HG02840 (cell line): ENCODE measurements at regions not wholly inside any gene's neighbourhood (a gene's known extent, or its start where the extent isn't known, plus 50 kb on each side); places are given as distances from the start of the nearest gene placed in this dataset.

Experiments used
- ATAC-seq: cut with Tn5 transposase; IDR thresholded peaks from one replicate; pipeline ENCODE4 v1.9.1; 2021; ENCODE audit warnings: mild to moderate bottlenecking, moderate library complexity, moderate number of reproducible peaks; ENCODE audit not compliant: unreplicated experiment, low FRiP score

- no peak for ATAC-seq
Measured at GRCh38 chr14:65794674-65795279, 382.2 kb downstream of the FUT8 start.

DNA sequence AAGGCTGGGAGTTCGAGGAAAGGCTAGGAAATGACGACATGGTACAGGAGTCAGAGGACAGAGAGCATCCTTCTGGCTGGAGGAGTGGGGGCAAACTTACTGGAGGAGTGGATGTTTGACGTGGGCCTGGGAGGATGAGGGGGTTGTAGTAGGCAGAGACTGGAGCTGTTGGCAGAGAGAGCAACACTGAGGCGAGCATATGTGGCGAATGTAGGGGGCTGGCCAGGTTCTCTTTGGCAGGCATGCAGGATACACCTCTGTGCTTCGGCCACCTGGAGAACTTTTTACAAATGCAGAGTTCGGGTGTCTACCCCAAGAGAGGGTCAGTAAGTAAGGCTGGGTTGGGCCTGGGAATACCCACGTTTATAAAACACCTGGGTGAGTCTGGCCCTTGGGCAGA lies 385.7 kb downstream of the FUT8 start:
- no peak for ATAC-seq

DNA sequence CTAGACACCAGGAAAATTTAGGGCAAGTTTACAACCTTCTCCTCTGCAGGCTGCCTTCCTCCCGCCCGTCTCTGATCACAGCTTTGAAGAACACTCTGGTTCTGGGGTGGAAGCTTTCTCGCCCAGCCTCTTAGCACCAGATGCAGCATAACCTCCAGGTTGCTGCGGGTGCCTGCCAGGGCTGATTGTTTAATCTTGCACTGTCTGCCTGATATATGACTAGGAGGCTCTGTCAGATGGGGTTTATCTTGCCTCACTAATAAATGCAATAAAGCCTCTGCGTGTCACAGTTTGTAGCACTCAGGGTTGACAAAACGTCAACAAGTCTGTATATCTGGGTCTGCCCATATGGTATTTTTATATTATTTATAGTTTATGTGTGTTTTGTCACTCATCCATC lies 388.2 kb downstream of the FUT8 start:
- no peak for ATAC-seq

DNA sequence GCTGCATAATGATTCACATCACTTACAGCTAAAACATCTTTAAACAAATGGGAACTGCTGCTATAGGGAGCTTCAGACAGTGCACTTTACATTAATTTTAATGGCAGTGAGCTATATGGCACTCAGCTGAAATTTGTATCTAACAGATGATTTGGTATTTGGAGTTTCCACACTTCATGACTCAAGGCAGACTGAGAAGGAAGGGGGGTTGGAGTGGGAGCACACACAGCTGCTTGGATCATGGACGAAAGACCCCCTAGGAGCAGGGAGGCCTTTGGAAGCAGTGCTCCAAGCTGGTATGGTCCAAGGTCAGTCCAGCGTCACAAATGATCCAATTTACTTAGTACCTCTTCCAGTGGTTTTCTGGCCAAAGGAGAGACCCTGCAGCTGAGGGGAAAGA lies 389.7 kb downstream of the FUT8 start:
- ATAC-seq, result no peak

DNA sequence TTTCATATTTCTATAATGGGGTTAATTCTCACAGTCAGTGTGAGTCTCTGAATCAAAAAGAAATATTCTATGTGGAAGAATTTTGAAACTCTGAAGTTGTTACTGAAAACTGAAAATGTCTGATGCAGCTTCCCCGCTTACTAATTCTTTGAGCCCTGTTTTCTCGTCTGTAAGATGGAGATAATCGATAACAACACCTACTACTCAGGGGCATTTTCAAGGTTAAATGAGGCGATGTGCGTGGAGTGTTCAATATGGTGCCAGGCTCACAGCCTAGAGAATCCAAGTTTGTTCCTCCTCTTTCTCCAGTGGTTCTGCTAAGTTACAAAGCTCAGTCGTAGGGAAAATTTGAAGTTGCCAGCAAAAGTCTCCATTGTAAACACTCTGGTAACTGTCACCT lies 391.4 kb downstream of the FUT8 start:
- no peak for ATAC-seq

GRCh38 chr14:65804439-65805112 lies 392.0 kb downstream of the FUT8 start:
- ATAC-seq, result no peak

- ATAC-seq, result no peak
Measured at GRCh38 chr14:65805113-65805473, 392.6 kb downstream of the FUT8 start.

DNA sequence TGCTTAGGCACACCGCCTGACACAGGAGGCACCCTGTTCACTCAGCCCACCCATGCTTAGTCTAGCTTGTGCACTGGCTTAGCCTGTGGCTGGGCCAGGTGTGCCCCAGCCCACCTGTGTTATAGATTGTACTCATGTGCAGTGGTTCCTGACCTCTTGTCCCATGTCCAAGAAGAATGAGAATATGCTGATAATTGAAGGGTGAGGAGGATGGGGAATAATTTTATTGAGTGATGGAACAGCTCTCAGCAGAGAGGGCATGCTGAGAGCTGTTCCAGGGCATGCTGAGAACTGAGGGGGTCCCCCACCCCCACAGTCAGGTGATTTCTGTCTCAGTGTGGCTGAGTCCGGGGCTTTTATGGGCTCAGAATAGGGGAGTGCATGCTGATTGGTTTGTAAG lies 395.9 kb downstream of the FUT8 start:
- ATAC-seq, result no peak

DNA sequence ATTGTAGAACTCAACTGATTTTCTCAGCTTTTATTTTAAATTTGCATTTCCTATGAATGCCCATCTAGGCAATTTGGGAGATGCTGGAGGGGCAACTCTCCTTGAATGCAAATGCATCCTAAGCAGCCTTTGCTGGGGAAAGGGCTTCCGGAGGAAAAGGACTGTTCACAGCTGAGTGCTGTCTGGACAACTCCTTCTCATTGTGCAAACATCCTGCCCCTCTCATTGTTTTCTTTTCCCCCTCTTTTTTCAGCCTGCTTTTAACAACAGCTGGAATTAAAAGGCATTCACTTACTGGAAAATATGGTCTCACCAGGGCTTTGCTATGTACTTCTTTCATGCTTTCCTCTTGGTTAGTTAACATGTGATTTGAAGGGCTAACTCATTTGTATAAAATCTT lies 397.8 kb downstream of the FUT8 start:
- ATAC-seq, result no peak

- no peak for ATAC-seq
Measured at GRCh38 chr14:65813760-65814384, 401.3 kb downstream of the FUT8 start.

DNA sequence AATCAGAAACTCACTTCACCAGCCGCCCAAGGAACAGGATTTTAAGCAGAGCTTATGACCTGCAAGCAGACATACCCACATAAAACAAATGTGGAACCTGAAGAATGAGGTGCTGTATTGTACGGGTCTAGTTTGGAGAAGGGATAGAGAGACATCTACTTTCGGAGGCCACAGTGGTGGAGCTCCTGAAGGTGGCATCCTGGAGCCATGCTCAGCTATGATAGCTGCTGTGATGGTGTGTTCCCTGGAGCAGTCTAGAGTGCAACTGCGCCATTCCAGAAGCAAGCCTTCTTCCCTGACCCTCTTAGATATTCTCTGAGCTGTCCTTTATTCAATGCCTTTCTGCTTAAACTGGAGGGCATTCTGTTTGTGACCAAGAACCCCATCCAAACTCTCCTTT lies 402.6 kb downstream of the FUT8 start:
- ATAC-seq, result no peak

DNA sequence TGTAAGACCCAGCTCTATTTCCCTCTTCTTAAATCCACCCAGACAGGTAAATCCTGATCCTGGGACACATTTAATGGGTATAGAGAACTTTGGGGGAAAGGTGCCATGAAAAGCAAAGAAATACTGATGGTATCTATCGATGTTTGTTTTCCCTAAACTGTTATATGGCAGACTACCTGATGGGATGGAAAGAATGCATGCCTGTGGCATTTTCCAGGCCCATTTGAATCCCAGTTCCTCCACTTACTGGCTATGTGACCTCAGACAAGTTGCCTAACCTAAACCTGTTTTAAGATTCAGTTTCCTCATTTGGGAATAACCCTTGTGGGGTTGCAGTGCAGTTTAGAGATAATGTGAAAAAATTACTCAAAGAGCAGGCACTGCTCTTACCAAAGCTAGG lies 404.5 kb downstream of the FUT8 start:
- no peak for ATAC-seq

DNA sequence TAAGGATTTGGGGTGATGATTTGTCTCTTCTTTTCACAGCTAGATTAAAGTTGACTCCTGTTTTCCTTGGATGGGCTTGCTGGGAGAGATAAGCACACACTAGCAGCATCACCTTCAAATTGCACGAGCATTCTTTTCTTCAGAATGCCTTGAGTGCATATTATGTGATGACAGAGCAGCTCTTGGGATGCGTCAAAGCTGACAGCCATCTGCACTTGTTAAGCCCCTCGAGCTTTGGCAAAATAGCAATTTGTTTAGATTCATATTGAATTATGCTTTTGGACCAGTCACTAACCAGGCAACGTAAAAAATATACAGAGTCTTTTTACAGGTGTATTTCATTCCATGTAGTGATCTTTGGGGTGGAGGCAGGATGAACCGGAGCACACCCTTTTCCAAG lies 407.0 kb downstream of the FUT8 start:
- ATAC-seq, result no peak

DNA sequence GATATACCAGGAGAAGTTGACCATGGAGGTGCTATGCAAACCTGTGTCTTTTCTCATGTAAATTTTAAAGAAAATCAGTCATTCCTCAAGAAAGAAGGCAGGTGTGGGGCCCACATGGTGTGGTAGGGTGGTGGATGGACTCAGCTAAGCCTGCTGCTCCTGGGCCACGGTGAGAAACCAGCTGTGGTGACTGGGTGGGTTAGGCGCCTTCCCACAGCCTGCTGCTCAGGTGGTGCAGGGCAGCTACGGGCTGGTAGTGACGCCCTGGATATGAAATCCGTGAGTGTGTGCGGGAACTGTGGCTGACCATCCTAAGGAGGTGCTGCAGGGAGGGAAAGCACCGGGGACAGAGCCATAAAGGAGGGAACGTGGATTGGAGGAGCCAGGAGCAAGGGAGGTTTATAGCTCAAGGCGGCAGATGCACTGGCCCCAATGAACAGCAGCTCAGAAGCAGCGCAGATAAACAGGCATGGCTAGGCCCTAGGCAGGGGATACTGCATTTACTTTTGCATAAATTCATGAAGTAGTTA lies 408.8 kb downstream of the FUT8 start:
- no peak for ATAC-seq

GRCh38 chr14:65824285-65824977 lies 411.9 kb downstream of the FUT8 start:
- ATAC-seq, result peak; percentile 62

DNA sequence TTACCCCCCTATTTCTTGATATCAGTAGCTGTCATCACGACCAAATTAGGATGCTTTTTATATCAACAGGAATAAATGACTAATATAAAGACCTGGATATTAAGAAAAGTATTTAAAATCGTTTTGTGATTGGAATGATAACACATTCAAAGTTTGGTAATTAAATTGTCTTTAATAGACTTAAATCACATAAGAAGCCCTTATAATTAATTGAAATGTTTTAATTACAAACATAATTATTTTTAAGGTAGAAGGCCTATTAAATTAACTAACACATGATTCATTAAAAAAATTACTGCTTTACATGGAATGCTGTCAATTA lies 412.4 kb downstream of the FUT8 start:
- ATAC-seq, result no peak

GRCh38 chr14:65826946-65827345 lies 414.4 kb downstream of the FUT8 start:
- no peak for ATAC-seq

DNA sequence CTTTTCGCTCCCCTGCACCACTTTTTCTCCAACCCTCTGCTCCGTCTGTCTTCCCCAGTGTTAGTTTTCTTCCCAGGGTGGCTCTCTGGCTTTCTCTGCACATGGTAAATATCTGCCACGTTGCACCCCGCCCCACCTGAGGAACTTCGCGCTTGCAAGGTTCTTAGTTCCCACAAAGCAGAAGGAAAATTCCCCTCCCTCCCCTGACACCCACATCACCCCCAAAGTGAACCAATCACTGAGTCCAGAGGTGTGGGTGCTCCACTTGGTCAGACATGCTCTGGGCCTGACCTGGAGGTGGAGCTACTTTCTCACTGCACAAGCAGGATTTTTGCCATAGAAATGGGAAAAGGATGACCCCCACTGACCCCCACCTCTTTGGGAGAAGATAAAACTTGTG lies 415.0 kb downstream of the FUT8 start:
- no peak for ATAC-seq

GRCh38 chr14:65828396-65828795 lies 415.9 kb downstream of the FUT8 start:
- ATAC-seq, result no peak

GRCh38 chr14:65832431-65833266 lies 420.1 kb downstream of the FUT8 start:
- ATAC-seq, result no peak
